ENCODE measurements at regions not wholly inside any gene's neighbourhood (a gene's known extent, or its start where the extent isn't known, plus 50 kb on each side); places are given as distances from the start of the nearest gene placed in this dataset.

GRCh38 chr7:156049366-156049765, 237.1 kb upstream of the SHH start:
- no peak for TF ChIP-seq CTCF (conservative IDR thresholded peaks at IDR 0.05 in 1 of 2, IDR thresholded peaks at IDR 0.05 in 1 of 2; ENCODE audit: extremely low read depth in 1 of 2, insufficient read depth in 1 of 2, low read depth in 1 of 2, low read length in 2 of 2)
- no peak for TF ChIP-seq EZH2 (IDR thresholded peaks at IDR 0.05; ENCODE audit: borderline replicate concordance, low read length)

Measured in mammary epithelial cell (primary cell).